Right kidney (tissue), 1 donor: ENCODE measurements at regions not wholly inside any gene's neighbourhood (a gene's known extent, or its start where the extent isn't known, plus 50 kb on each side); places are given as distances from the start of the nearest gene placed in this dataset.

Source experiments
- DNase-seq: peaks from one replicate; pipeline ENCODE4 v3.0.0-alpha.2; 2016

DNA sequence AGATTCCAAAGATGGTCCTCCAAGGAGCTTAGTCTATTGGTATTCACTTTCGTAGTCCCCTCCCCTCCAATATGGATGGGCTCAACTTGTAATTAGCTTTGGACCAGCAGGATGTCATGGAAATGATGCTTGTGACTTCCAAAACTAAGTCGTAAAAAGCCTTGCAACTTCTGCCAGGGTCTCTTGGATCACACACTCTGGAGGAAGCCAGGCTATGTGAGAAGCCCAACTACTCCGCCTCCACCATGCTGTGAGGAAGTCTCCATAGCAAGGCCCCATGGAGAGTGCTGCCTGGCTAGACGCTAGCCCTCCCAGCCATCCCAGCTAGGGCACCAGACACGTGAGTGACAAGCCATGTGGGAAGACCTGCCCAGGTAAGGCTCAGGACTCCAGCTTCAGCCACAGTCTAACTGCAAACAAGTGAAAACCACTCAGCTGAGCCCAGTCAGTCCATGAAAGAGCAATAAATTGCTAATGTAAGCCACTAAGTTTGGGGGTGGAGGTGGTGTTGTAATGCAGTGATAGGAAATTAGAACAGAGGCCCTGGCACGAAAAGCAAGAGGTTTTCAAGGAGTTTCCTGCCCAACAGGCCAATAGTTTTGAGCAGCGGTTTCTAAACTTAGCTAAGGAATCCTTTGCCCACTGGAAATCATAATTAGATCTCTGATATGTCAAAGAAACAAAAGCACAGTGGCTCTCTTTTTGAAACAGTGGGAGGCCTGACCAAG is 77.5 kb upstream of the GLI2 start:
- DNase-seq: no peak

DNA sequence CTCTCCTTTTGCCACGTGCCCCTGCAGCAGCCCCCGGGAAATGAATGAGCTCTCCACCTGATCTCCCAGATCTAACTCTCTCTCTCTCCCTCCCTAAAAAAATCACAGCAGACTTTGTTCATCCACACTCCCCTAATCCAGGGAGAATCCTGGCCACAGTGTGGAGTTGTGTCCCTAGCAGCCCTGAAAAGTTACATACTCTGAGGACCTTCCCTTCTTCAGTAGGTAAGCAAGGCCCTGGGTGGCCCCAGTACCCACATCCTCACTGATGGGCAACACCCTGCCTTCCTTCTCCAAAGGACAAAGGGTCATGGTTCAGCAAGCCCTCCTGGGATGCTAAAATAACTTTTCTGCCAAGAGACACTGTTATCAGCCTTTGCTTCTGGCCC is 76.9 kb upstream of the GLI2 start:
- DNase-seq: no peak

DNA sequence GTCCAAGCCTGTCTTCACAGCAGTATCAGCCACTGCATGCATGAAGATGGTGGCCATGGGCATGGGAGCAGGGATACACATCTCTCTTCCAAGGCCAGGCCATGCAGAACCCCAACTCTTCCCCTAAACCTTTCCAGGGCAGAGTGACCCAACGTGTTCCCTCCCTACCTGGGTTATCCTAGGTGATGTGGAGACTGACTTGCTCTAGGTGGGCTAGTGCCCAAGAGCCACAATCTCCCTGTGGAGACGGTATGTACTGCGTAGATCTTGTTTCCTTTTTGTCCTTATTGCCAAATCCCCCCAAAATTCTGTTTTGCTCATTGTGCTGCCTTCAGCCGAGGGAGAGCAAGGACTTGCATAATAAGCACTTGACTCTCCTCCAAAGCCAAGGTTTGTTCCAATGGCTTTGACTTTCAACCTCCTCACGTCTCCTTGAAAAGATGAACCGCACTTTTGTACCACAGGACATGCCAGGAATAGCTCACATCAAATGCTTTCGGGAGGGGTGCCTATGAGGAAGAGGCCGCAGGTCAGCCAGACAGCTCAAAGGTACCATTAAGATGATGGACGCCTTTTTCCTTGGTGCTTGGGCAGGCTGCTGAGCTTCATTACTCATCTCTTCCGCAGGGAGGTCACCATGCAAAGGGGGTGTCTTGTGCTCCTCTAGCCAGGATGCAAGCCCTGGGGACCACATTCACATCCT is 76.2 kb upstream of the GLI2 start:
- DNase-seq: no peak

DNA sequence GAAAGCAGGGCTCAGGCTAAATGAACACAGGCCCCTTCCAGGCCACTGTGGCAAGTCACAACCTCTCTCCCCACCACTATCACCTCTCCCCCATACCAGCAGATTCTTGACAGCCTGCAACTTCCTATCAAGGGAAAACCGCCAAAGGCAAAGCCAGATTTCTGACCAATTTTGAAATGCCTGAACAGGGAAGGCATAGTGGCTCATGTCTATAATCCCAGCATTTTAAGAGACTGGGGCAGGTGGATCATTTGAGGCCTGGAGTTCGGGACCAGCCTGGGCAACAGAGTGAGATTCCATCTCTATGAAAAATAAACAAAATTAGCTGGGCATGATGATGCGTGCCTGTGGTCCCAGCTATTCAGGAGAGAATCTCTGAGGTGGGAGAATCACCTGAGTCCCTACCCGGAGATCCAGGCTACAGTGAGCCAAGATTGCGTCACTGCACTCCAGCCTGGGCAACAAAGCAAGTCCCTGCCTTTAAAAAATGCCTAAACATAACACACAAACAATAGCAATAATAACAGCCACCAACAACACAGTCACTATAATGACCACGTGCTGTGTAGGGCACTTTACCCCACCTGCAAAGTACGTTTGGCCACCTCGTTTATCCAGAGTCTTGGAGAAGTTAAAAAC is 75.5 kb upstream of the GLI2 start:
- no peak for DNase-seq

DNA sequence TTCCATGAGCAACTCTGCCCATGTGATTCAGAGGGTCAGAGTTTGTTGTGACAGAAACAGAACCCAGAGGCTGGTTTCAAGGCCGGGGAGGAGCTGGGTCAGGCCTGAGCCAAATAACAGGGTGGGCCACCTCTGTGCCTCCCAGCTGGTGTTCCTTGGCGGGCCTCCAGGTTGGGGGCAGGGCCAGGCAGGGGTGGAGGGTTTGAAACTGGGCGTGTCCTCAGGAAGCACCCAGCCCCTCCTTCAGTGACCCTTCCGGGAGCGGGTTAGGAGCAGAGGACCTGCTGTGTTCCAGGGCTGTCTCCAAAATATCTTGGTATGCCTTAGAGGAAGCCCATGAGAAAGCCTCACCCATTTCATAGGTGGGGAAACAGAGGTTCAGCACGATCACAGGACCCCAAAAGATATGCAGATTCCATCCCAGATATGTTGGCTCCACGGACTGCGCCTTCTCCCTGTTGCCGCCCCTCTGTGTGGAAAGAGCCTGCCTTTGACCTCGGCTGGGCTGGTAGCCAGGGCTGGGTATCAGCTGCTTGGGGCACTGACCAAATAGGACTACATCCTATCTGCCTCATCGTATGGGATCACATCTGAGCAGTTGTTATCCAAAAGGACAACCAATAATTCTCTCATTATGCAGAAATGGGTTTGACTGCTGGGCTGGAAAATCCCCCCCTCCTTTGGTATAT is 74.8 kb upstream of the GLI2 start:
- no peak for DNase-seq

DNA sequence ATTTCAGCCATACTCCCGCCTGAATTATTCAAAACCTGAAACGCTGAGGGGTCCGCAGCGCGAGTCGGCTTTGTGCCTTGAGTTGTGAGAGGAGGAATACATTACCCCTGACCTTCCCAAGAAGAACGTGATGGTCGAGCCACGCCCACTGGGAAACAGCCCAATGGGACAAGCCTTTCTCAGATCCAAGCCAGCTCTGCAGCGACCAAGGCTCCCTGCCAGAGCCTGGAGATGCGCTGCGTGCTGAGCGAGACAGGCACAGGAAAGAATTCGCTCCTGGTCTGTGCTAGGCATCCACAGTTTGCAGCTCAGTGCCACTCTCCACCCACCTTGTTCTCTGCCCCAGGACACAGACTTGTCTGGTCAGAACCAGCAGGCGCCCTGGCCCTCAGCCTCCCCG is 74.1 kb upstream of the GLI2 start:
- DNase-seq: no peak

DNA sequence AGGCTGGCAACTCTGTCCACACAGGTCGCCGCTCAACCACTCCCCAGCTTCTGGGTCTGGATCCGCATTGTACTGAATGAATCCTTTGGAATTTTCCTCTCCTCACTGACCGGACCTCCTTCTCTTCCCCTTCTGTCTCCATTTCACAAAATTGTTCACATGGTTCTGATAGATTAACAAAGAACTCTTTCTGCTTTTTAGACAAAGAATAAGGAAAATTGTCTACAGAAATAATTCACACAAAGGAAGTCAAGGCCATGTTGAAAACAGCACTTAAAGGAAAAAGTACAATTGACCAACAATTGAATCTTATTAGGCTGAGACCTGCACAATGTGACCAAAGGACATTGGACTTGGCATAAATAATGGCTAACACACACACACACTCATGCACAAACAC is 73.6 kb upstream of the GLI2 start:
- DNase-seq: no peak

DNA sequence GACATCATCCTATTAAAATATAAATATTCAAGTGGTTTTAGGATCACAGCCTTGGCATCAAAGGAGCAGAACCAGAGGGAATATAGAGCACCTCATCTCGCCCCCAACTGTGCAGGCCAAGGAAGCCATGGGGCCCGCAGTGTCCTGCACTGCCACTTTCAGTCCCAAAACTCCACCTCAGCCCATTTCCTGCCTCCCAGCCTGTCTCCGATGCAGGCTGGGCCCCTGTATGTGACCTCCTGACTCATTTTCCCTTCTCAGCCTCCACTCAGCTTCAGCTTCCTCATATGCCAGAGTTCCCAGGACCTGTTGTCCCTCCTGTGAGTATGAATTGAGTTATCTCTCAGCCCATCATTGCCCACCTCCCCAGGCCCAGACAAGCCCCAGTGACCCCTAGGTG is 72.9 kb upstream of the GLI2 start:
- no peak for DNase-seq

DNA sequence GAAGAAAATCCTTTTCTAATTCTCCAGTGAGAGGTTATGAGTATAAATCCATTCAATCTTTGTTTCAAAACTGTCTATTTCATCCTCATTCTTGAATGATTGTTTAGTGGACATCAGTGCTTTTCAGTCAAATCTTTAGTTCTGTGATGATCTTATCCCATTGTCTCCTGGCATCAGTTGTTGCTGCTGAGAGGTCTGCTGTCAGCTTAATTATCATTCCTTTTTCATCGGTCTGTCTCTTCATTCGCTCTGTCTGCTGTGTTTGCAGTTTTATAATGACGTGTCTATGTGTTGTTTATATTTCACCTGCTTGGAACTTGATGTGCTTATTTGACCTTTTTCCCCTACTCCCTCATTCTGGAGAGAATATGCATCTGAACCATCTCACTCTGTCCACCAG is 69.2 kb upstream of the GLI2 start:
- no peak for DNase-seq

DNA sequence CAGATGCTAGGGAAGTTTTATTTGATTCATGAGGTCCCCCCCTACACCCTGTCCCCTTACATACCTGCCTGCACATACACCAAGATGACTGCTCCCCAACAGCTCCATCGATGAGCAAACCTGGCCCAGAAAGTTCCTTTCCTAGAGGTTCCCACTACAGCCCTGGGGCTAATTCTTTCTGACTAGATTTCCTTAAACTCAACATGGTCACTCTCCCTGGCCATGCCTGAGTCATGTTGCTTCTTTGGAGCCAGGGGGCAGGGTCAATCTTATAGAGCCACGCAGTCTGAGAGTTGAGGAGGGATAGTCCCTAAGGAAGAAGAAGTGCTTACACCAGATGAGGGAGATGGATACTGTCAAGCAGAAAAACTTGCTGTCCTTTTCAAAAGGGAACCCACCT is 67.7 kb upstream of the GLI2 start:
- DNase-seq: no peak

DNA sequence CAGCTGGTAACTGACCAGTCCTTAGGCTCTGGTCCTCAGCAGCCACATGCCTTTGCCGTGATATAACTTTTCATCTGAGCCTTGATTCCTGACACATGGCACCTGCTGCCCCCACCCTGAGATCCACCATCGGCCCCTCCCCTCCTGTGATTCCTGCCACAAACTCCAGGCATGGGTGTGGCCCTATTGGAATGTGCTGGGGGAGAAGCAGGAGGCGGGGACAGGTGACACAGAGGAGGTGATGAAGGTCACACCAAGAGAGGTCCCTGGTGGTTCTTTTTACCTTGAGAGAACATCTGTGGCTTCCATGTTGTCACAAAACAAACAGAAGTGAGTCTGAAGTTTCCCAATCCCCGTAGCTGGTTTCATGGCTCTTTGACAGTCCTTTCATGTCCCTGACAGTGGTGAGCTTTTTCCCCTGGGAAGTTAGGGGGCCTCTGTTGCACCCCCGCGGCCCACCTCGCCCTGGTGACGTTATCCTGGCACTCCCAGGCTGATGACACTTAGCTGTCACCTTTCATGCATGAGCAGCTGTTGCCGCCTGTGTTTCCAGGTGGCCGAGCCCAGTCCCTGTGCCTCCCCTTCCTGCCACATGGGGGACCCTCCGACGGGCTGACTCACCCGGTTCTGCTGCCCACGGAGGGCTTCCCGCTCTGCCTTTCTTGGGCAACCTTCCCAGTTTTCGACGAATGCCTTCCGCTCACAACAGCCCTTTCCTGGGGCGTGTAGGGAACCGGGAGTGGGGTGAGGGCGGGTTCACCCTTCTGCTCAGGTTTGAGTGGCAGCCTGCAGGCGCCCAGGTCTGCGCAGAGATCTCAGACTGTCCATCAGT is 66.3 kb upstream of the GLI2 start:
- no peak for DNase-seq

DNA sequence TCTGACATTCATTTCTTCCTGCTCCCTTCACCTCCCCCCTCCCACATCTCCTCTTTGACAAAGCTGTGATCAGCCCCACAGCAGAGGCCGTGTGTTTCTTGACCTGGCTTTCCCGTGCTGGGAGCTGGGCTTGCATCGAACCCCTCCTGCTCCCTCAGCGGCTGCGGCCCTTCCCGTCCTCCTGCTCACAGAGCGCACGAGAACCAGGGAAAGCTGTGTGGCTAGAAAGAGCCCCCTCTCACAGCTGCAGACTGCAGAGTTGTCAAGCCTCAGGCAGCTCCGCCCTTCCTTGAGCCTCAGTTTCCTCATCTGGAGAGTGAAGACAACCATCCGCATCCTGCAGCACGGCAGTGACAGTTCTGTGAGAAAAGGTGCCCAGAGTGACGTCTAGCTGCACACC is 65.7 kb upstream of the GLI2 start:
- no peak for DNase-seq

DNA sequence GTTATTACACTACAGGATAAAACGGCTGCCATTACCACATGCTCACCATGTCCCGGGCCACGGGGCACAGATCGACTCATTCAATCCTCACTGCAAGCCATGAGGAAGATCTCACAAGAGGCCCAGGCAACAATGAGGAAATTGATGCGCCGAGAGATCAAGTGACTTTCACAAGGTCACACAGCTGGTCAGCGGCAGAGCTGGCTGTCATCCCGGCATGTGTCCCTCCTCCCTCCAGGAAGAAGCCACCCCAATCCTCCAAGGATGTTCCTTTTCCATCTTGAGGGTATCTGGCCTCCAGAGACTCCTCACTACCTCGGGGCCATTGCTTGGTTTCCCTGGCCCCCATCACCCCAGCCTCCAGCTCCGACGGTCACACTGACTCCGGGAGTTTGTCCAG is 65.3 kb upstream of the GLI2 start:
- no peak for DNase-seq

DNA sequence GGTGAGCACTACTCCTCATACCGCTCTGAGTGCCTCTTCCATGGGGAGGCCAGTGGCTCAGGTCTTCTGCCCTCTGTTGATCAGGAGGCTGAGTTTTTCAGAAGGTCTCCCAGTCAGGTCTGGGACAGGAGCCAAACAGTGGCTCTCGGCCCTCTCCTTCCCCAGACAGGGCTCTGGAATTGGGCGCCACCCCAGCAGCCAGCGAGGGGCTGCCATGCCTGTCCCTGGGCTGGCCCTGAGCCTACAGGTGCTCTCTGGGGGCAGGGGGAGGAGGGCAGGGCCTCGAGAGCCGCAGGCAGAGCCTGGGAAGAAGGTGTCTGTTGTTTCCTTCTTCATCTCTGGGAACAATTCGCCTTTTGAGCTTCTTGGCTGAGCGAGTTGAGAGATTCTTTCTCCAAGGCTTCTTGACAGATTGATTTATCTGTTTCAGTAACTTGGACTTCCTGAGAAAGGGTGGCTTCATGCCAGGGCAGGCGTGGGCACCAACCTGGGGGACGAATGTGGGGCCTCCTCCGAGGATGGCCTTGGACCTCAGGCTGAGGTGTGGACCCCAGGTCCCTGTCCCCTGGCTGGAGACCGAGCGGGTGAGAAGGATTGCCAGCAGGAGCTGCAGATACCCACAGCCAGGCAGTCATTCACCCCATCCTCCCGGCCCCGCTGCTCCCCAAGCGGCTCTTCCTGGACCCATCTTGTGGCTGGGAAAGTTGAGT is 64.7 kb upstream of the GLI2 start:
- no peak for DNase-seq

DNA sequence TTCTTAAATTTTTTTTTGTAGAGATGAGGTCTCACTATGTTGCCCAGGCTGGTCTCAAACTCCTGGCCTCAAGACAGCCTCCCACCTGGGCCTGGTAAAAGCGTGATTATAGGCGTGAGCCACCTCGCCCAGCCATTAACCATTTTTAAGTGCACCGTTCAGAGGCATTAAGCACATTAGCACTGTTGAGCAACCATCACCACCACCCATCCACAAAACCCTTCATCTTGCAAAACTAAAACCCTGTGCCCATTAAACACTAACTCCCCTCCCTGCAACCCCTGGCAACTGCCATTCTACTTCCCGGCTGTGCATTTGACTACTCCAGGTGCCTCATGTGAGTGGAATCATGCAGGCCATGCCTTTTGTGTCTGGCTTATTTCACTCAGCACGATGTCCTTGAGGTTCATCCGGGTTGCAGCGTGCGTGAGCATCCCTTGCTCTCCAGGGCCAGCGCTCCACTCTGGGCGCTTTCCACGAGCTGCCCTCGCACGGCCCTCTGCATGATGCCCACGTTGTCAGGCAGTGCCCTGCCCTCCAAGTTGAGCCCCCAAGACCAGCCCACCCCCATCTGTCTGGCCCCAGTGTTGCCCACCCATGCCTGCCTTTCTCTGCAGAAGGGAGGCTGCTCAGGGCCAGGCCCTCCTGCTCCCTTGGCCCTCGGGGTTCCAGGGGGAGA is 63.0 kb upstream of the GLI2 start:
- DNase-seq: no peak

DNA sequence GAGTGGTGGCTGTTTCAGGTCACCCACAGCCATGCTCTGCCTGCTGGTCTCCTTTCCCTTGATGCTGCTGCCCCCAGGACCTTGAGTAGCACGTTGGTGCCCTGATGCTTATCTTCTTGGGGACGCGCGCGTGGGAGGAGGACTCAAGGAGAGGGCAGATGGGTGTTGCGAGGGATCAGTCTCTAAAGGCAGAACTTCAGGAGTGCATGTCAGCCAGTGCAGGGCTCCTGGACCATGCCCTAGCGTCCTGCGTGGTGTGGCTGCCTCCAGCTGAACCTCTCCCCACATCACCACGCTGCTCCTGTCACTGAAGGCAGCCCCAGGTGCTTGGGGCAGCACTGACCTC is 62.5 kb upstream of the GLI2 start:
- no peak for DNase-seq

DNA sequence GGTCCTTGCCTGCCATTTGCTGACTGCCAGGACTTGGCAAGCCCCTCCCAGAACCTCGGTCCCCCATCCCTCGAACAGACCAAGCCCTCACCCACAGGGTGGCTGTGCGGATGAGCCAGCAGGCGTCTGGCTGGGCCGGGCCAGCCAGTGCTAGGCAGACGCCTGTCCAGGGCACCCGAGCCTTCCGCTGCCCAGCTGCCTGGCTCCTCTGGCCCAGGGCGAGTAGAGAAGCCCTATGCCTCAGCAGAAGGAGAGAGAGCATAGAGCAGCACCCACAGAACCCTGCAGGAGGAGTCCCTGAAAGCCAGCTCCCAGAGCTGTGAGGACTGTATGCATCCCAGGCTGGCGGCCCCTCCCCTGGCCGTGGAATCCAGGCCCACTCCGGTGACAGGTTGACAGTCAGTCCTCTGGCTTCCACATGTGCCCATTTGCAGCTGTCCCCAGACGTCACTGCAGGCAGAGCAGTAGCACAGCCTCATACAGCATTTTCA is 62.1 kb upstream of the GLI2 start:
- no peak for DNase-seq

DNA sequence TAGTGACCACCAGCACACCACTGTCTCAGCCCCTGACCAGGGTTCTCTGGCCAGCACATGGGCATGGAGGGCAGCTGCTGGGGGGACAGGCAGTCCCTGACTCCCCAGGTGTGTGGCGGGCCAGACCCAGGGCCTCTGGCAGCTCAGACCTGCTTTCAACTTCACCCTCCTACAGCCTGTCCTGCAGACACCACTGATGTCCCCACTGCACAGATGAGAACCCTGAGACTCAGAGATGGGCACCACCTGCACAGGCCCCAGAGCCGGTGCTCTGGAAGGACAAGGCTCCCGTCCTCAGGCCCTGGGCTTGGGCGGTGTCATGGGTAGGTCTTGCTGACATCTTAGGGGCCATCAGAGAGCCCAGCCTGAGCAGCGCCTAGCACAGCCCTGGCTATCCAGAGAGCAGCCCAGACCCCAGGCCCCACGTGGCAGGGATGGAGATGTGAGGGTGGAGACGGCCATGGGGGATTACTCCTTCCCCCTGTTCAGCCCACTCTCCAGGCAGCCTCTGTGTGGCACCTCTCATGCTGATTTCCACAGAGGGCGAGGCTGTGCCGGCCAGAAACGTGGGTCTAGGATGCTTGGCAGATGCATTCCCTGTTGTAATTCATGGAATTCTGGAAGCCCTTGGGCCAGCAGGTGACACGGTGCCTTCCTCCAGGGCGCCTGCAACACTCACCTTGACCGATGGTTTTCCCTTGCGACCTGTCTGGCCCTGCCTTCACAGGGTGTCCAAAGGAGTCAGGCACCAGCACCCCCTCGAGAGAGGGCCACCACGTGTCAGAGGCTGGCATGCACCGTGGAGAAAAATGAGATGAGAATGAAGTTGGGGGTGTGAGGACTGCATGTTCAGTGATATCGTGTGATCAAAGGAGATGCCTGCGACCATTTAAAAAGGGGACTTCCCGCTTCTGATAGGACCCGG is 61.2 kb upstream of the GLI2 start:
- DNase-seq: no peak

DNA sequence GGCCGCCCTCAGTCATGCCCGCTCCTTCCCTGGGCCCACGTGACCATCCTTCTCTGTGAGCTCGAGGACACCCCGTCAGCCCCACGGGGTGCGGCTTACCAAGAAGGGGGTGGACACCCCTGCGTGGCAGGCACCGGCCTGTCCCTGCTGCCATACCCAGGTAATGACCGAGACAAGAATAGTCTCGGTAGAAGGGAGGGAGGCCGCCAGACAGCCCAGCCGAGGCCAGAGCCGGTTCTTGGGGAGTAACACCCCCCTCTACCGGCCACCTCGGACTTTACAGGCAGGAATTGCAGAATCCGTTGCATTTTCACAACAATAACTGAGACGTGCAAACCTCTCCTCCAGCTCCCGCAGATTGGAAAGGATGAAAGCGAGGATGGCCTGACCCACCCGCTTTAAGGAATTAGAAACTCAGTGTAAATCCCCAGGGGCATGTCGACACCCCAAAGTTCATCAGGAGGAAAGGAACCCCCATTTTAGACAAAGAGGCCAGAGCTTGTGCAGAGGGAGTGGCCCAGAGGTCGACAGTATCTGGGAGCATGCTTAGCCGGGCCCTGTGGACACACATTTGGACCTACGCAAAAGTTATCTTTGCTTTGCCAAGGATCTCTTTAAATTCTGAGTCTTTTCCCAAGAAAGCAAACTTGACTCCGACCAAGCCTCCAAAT is 60.1 kb upstream of the GLI2 start:
- peak; percentile 39 for DNase-seq
